Stimulated activated CD4-positive, alpha-beta T cell treated with anti-CD3 and anti-CD28 coated beads, TNF-alpha, amount 100 ng/mL, for 48 hours (primary cell): ENCODE measurements at regions not wholly inside any gene's neighbourhood (a gene's known extent, or its start where the extent isn't known, plus 50 kb on each side); places are given as distances from the start of the nearest gene placed in this dataset.

Source experiments
- DNase-seq, 3 donors: peaks; one replicate each; pipeline ENCODE4 v3.0.0-alpha.2; 2020; ENCODE audit warnings: low read depth in 3 of 3

- no peak for DNase-seq
These were observed 275.8 kb downstream of the MN1 start for GRCh38 chr22:27525711-27526110.

GRCh38 chr22:27526901-27527300 is 274.7 kb downstream of the MN1 start:
- no peak for DNase-seq

GRCh38 chr22:27531782-27532530 is 269.6 kb downstream of the MN1 start:
- no peak for DNase-seq

GRCh38 chr22:27533105-27533745 is 268.3 kb downstream of the MN1 start:
- no peak for DNase-seq

GRCh38 chr22:27534720-27535125 is 266.8 kb downstream of the MN1 start:
- DNase-seq = no peak

GRCh38 chr22:27535452-27535851 is 266.1 kb downstream of the MN1 start:
- no peak for DNase-seq

GRCh38 chr22:27537501-27537900 is 264.1 kb downstream of the MN1 start:
- DNase-seq = no peak

- DNase-seq = no peak
These were observed 262.9 kb downstream of the MN1 start for GRCh38 chr22:27538666-27539065.

- DNase-seq = no peak
These were observed 261.3 kb downstream of the MN1 start for GRCh38 chr22:27540247-27540646.

- no peak for DNase-seq
These were observed 260.7 kb downstream of the MN1 start for GRCh38 chr22:27540656-27541396.

GRCh38 chr22:27541836-27542235 is 259.7 kb downstream of the MN1 start:
- no peak for DNase-seq

GRCh38 chr22:27542602-27543001 is 259.0 kb downstream of the MN1 start:
- no peak for DNase-seq

GRCh38 chr22:27543460-27543859 is 258.1 kb downstream of the MN1 start:
- DNase-seq = no peak

GRCh38 chr22:27545085-27545484 is 256.5 kb downstream of the MN1 start:
- DNase-seq = no peak

- DNase-seq = no peak
These were observed 255.2 kb downstream of the MN1 start for GRCh38 chr22:27546157-27546935.

GRCh38 chr22:27551402-27551801 is 250.2 kb downstream of the MN1 start:
- no peak for DNase-seq

- no peak for DNase-seq
These were observed 249.4 kb downstream of the MN1 start for GRCh38 chr22:27552176-27552575.

- no peak for DNase-seq
These were observed 248.7 kb downstream of the MN1 start for GRCh38 chr22:27552863-27553262.

GRCh38 chr22:27554106-27554811 is 247.3 kb downstream of the MN1 start:
- no peak for DNase-seq

GRCh38 chr22:27554841-27555456 is 246.6 kb downstream of the MN1 start:
- no peak for DNase-seq

- no peak for DNase-seq
These were observed 245.2 kb downstream of the MN1 start for GRCh38 chr22:27556371-27556770.
